Kidney (tissue), 13 donors: ENCODE measurements at regions not wholly inside any gene's neighbourhood (a gene's known extent, or its start where the extent isn't known, plus 50 kb on each side); places are given as distances from the start of the nearest gene placed in this dataset.

ENCODE experiments used
- DNase-seq, 5 donors: peaks; one replicate each; pipeline ENCODE4 v3.0.0-alpha.2; 2013 to 2020
- FAIRE-seq: peaks from 2 replicates; lab custom pipeline; 2012; peaks lifted over from hg19 to GRCh38; lab: Jason Lieb, UNC
- H3K27ac ChIP-seq, 2 donors: one replicate each; pipeline ENCODE4 v1.7.0; 2013; ENCODE audit warnings: low read depth in 2 of 2, low read length in 2 of 2, inconsistent platforms in 1 of 2
- H3K27me3 ChIP-seq: one replicate; pipeline ENCODE4 v1.7.1; 2013; ENCODE audit warnings: low read length, inconsistent platforms; ENCODE audit not compliant: control insufficient read depth, insufficient read depth
- H3K36me3 ChIP-seq, 3 donors: one replicate each; pipeline versions ENCODE4 v1.7.0 to v1.7.1; 2013; ENCODE audit warnings: low read length in 3 of 3, control low read depth in 1 of 3, inconsistent platforms in 1 of 3; ENCODE audit not compliant: insufficient read depth in 3 of 3, control insufficient read depth in 2 of 3
- H3K4me1 ChIP-seq, 3 donors: one replicate each; pipeline versions ENCODE4 v1.7.0 to v1.7.1; 2013; ENCODE audit warnings: low read length in 3 of 3, inconsistent platforms in 1 of 3, low read depth in 1 of 3; ENCODE audit not compliant: control insufficient read depth in 2 of 3, insufficient read depth in 2 of 3
- H3K4me3 ChIP-seq, 3 donors: one replicate each; pipeline versions ENCODE4 v1.7.0 to v1.8.1; 2013; ENCODE audit warnings: low read length in 3 of 3, control low read depth in 1 of 3, inconsistent platforms in 1 of 3
- H3K9ac ChIP-seq, 3 donors: one replicate each; pipeline versions ENCODE4 v1.7.0 to v1.7.1; 2013; ENCODE audit warnings: low read length in 3 of 3, control low read depth in 1 of 3, inconsistent platforms in 1 of 3
- H3K9me3 ChIP-seq, 3 donors: one replicate each; pipeline versions ENCODE4 v1.7.0 to v1.7.1; 2013; ENCODE audit warnings: low read length in 3 of 3, control low read depth in 1 of 3, inconsistent platforms in 1 of 3; ENCODE audit not compliant: control insufficient read depth in 2 of 3, insufficient read depth in 1 of 3
- CTCF ChIP-seq: IDR thresholded peaks from 3 replicates; pipeline ENCODE4 v1.5.1; 2012; ENCODE audit warnings: mild to moderate bottlenecking, moderate library complexity, borderline replicate concordance; ENCODE audit not compliant: insufficient read depth; ENCODE audit errors: extremely low read depth
- intact Hi-C: fragments of 100-400 bp; cut with DNase I; formaldehyde crosslinking; loops from one replicate; pipeline ENCODE4 v1.11.1; 2022
- donor health status: control.
- donor health status: control.
- donor health status: control.
- donor health status: control.
- donor health status: control.
- donor health status: DM: yes; HTN: yes; CAD: no.
- donor health status: Normal renal cell carcinoma (clear cell type).

GRCh38 chr2:217302856-217303255 lies 443.0 kb upstream of the TNP1 start:
- Histone ChIP-seq H3K4me3 (no peak overlapping the region), H3K9me3 (no peaks in the 10 kb centered on the region), H3K27ac (no peak overlapping the region), H3K27me3 (no peaks in the 10 kb centered on the region), H3K36me3 (no peaks in the 10 kb centered on the region), H3K9ac (no peak overlapping the region), H3K4me1 (no peaks in the 10 kb centered on the region)
- intact Hi-C loops, result no loop called here
- TF ChIP-seq CTCF, result no peak
- no peak for DNase-seq
- FAIRE-seq, result no peak

DNA sequence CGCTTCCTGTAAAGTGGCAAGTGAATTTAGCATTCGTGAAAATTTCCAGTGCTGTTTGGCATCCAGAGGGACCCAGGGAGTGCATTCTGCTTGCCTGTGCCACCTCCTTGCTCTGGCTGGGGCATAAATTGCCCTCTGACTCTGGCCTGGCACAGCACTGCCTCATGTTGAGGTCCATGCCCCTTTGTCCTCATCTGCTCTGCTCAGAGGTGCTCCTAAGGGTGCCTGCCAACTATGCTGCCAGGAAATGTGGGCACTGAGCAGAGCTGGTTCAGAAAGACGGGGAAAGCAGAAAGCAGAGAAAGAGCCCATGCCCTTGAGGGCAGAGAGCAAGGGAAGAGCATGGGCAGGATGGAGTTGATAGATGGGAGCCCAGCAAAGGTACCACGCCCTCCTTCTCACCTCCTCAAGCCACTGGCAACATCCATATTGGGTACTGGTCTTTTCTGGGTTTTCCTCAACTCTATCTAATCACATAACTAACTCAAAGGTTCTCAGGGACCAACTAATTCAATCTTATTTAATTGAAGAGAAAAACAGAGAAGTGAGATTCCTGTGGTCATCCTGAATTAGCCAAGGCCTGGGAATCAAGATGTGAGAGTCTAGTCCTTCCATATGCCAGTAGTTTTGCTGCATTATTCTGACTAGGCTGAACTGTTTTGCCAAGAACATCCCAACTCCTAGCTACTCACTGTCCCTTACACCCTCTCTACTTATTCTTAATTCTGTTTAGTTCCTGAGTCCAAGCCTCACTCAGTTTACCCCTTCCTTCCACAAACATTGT lies 441.5 kb upstream of the TNP1 start:
- no peak overlapping the region for H3K27ac ChIP-seq
- no peak for TF ChIP-seq CTCF
- FAIRE-seq, result no peak

GRCh38 chr2:217299590-217299989 lies 439.7 kb upstream of the TNP1 start:
- no peak overlapping the region for H3K27ac ChIP-seq
- DNase-seq, result no peak
- intact Hi-C loops, result no loop called here
- no peak for TF ChIP-seq CTCF
- no peaks in the 10 kb centered on the region for H3K27me3 ChIP-seq
- H3K4me3 ChIP-seq, result no peak overlapping the region
- no peaks in the 10 kb centered on the region for H3K36me3 ChIP-seq
- no peak overlapping the region for H3K9ac ChIP-seq
- no peak for FAIRE-seq
- no peaks in the 10 kb centered on the region for H3K9me3 ChIP-seq
- no peaks in the 10 kb centered on the region for H3K4me1 ChIP-seq

More for the DNA sequence above, 441.5 kb upstream of the TNP1 start:
- Histone ChIP-seq H3K36me3 (no peaks in the 10 kb centered on the region), H3K27me3 (no peaks in the 10 kb centered on the region), H3K4me3 (no peak overlapping the region), H3K4me1 (no peaks in the 10 kb centered on the region), H3K9me3 (no peaks in the 10 kb centered on the region), H3K9ac (no peak overlapping the region)
- no peak for DNase-seq
- intact Hi-C loops, result no loop called here
